ENCODE measurements at regions not wholly inside any gene's neighbourhood (a gene's known extent, or its start where the extent isn't known, plus 50 kb on each side); places are given as distances from the start of the nearest gene placed in this dataset.
"Not testable (repeated sequence)": the region's sequence is repeated elsewhere in the genome, so short reads cannot be mapped to it uniquely, and the experiment has no call there.

DNA sequence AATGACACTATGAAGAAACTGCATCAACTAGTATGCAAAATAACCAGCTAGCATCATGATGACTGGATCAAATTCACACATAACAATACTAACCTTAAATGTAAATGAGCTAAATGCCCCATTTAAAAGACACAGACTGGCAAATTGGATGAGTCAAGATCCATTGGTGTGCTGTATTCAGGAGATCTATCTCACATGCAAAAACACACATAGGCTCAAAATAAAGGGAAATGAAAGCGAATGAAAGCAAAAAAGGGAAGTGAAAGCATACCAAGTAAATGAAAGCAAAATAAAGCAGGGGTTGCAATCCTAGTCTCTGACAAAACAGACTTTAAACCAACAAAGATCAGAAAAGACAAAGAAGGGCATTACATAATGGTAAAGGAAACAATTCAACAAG lies 272.3 kb upstream of the ECI2 start:
- H3K36me3 ChIP-seq (ENCODE audit: control insufficient read depth, insufficient read depth, low read length); FAIRE-seq; H2AFZ ChIP-seq (ENCODE audit: low read depth, low read length); H3K9me1 ChIP-seq (ENCODE audit: control insufficient read depth, insufficient read depth, low read length); H3K4me3 ChIP-seq; H3K9me3 ChIP-seq (replicated peaks; ENCODE audit: control insufficient read depth, insufficient read depth, low read depth, low read length); H3K4me1 ChIP-seq (replicated peaks in 1 of 2; ENCODE audit: control insufficient read depth in 2 of 2, insufficient read depth in 2 of 2, low read length in 2 of 2); H3K4me2 ChIP-seq (ENCODE audit: insufficient read depth, low read length); H3K79me2 ChIP-seq (ENCODE audit: control insufficient read depth, insufficient read depth, low read length); H3K9ac ChIP-seq (ENCODE audit: insufficient read depth in 1 of 2, low read depth in 2 of 2, low read length in 2 of 2); ATAC-seq; in situ Hi-C loops (cut with MboI); CTCF ChIA-PET (ENCODE audit: low intra/inter-chr PET ratio); DNase-seq (ENCODE audit: extremely low read depth in 1 of 4, low spot score in 3 of 4); POLR2A ChIA-PET; BruUV-seq (replicated peaks); H3K27ac ChIP-seq (ENCODE audit: extremely low read depth, low read depth, low read length); H4K20me1 ChIP-seq (replicated peaks; ENCODE audit: control insufficient read depth, insufficient read depth, low read length); intact Hi-C loops (cut with micrococcal nuclease): not testable (repeated sequence)
- H3K27me3 ChIP-seq (ENCODE audit: control insufficient read depth in 2 of 2, insufficient read depth in 2 of 2, low read length in 2 of 2) = peaks cover 8 to 19% of the 10 kb centered on the region in 2 experiments
- 4% methylated on average over 1 of the region's 1 CpG for WGBS (ENCODE audit: insufficient coverage, low coverage, missing lambda C conversion rate)
- peak; percentile 74; the same call in 1 of the 2 replicates for TF ChIP-seq SPI1 (IDR thresholded peaks at IDR 0.05; ENCODE audit: borderline replicate concordance, low read depth, low read length)
- TF ChIP-seq ZNF507 (tag; conservative IDR thresholded peaks at IDR 0.05) = peak; percentile 63; the same call in 1 of the 2 replicates

DNA sequence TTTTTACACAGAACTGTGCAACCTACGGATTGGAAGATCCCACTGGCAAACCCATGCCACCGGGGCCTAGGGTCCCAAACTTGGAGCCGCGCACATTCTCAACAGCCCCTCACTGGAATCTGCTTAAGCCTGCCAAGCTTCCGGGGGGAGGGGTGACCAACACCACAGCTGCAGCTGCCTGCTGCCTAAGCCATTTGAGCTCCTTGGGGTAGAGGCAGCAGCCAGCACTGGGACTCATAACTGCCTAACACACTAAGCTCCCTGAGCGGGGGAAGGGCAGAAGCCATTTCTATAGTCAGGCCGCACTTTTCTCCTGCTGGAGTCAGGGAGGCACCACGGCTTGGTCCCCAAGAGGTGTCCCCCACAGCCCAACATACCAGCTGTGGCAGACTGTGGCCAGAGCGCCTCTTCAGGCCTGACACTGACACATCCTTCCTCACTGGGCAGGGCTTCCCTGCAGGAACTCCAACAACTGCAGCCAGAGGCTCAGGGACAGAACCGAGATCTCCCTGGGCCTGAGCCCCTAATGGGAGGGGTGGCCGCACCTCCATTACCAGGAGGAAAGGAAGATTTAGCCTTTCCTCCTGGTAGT lies 270.3 kb upstream of the ECI2 start:
- H3K79me2 ChIP-seq (ENCODE audit: control insufficient read depth, insufficient read depth, low read length) = no peaks in the 10 kb centered on the region
- no peak overlapping the region; a peak in 1 of 4 replicates for H3K9ac ChIP-seq (ENCODE audit: insufficient read depth in 1 of 2, low read depth in 2 of 2, low read length in 2 of 2)
- H3K4me3 ChIP-seq = no peak overlapping the region
- H4K20me1 ChIP-seq (replicated peaks; ENCODE audit: control insufficient read depth, insufficient read depth, low read length) = no peaks in the 10 kb centered on the region
- intact Hi-C loops (cut with micrococcal nuclease) = no loop called here
- no peak overlapping the region for H3K27ac ChIP-seq (ENCODE audit: extremely low read depth, low read depth, low read length)
- ChIA-PET CTCF (ENCODE audit: low intra/inter-chr PET ratio) (no interaction called here), POLR2A (no interaction called here)
- peaks cover 9 to 33% of the 10 kb centered on the region in 2 experiments for H3K27me3 ChIP-seq (ENCODE audit: control insufficient read depth in 2 of 2, insufficient read depth in 2 of 2, low read length in 2 of 2)
- no peaks in the 10 kb centered on the region for H3K9me1 ChIP-seq (ENCODE audit: control insufficient read depth, insufficient read depth, low read length)
- WGBS (ENCODE audit: insufficient coverage, low coverage, missing lambda C conversion rate) = 28% methylated on average over 11 of the region's 11 CpGs
- peaks cover 3 to 4% of the 10 kb centered on the region in 2 experiments; a peak in 3 of 5 replicates for H3K4me1 ChIP-seq (replicated peaks in 1 of 2; ENCODE audit: control insufficient read depth in 2 of 2, insufficient read depth in 2 of 2, low read length in 2 of 2)
- H2AFZ ChIP-seq (ENCODE audit: low read depth, low read length) = no peak overlapping the region
- FAIRE-seq (no peak), ATAC-seq (no peak), DNase-seq (ENCODE audit: extremely low read depth in 1 of 4, low spot score in 3 of 4) (no peak)
- H3K9me3 ChIP-seq (replicated peaks; ENCODE audit: control insufficient read depth, insufficient read depth, low read depth, low read length) = no peaks in the 10 kb centered on the region
- H3K4me2 ChIP-seq (ENCODE audit: insufficient read depth, low read length) = no peak overlapping the region
- BruUV-seq (replicated peaks) = no TSS peak
- H3K36me3 ChIP-seq (ENCODE audit: control insufficient read depth, insufficient read depth, low read length) = no peaks in the 10 kb centered on the region
- in situ Hi-C loops (cut with MboI) = no loop called here
- TF ChIP-seq, protein P1, sequence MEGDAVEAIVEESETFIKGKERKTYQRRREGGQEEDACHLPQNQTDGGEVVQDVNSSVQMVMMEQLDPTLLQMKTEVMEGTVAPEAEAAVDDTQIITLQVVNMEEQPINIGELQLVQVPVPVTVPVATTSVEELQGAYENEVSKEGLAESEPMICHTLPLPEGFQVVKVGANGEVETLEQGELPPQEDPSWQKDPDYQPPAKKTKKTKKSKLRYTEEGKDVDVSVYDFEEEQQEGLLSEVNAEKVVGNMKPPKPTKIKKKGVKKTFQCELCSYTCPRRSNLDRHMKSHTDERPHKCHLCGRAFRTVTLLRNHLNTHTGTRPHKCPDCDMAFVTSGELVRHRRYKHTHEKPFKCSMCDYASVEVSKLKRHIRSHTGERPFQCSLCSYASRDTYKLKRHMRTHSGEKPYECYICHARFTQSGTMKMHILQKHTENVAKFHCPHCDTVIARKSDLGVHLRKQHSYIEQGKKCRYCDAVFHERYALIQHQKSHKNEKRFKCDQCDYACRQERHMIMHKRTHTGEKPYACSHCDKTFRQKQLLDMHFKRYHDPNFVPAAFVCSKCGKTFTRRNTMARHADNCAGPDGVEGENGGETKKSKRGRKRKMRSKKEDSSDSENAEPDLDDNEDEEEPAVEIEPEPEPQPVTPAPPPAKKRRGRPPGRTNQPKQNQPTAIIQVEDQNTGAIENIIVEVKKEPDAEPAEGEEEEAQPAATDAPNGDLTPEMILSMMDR (IDR thresholded peaks at IDR 0.05 in 2 of 3, conservative IDR thresholded peaks at IDR 0.05 in 1 of 3; ENCODE audit: insufficient read depth in 2 of 3, low read depth in 1 of 3, low read length in 3 of 3) = 0 out of 6 replicates have a peak, but pooled peaks of 2 of the 3 experiments have one; percentile 5 to 7
- TF ChIP-seq, protein P2, sequence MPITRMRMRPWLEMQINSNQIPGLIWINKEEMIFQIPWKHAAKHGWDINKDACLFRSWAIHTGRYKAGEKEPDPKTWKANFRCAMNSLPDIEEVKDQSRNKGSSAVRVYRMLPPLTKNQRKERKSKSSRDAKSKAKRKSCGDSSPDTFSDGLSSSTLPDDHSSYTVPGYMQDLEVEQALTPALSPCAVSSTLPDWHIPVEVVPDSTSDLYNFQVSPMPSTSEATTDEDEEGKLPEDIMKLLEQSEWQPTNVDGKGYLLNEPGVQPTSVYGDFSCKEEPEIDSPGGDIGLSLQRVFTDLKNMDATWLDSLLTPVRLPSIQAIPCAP (CRISPR knock-in tag; IDR thresholded peaks at IDR 0.05; ENCODE audit: borderline replicate concordance) = no peak
- TF ChIP-seq RAD21 (CRISPR knock-in tag; conservative IDR thresholded peaks at IDR 0.05 in 1 of 2, IDR thresholded peaks at IDR 0.05 in 1 of 2) = peak in 1 of 2 experiments; percentile 16; a peak in 1 of 4 replicates
- TF ChIP-seq, protein P3, sequence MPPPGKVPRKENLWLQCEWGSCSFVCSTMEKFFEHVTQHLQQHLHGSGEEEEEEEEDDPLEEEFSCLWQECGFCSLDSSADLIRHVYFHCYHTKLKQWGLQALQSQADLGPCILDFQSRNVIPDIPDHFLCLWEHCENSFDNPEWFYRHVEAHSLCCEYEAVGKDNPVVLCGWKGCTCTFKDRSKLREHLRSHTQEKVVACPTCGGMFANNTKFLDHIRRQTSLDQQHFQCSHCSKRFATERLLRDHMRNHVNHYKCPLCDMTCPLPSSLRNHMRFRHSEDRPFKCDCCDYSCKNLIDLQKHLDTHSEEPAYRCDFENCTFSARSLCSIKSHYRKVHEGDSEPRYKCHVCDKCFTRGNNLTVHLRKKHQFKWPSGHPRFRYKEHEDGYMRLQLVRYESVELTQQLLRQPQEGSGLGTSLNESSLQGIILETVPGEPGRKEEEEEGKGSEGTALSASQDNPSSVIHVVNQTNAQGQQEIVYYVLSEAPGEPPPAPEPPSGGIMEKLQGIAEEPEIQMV (tag; conservative IDR thresholded peaks at IDR 0.05; ENCODE audit: low read depth) = no peak
- TF ChIP-seq BDP1 (IDR thresholded peaks at IDR 0.05; ENCODE audit: insufficient read depth, insufficient read length) = no peak
- TF ChIP-seq ELF1 (tag; IDR thresholded peaks at IDR 0.05) = no peak
- TF ChIP-seq JUN (IDR thresholded peaks at IDR 0.05; ENCODE audit: borderline replicate concordance, low read depth, low read length) = no peak
- no peak for TF ChIP-seq JUN (CRISPR knock-in tag; IDR thresholded peaks at IDR 0.05; ENCODE audit: borderline replicate concordance)
- TF ChIP-seq ZC3H4 (CRISPR knock-in tag; IDR thresholded peaks at IDR 0.05; ENCODE audit: borderline replicate concordance) = no peak

All from K562 (cell line).